22Rv1 (cell line): ENCODE measurements at regions not wholly inside any gene's neighbourhood (a gene's known extent, or its start where the extent isn't known, plus 50 kb on each side); places are given as distances from the start of the nearest gene placed in this dataset.

ENCODE experiments used
- H3K27ac ChIP-seq: fragments of 450-650 bp; 2 replicates; pipeline ENCODE4 v1.5.1; 2017
- CTCF ChIP-seq: fragments of 450-650 bp; IDR thresholded peaks from 2 replicates; pipeline ENCODE4 v1.5.1; 2017; ENCODE audit warnings: mild to moderate bottlenecking
- ZFX ChIP-seq: fragments of 450-650 bp; IDR thresholded peaks from 2 replicates; pipeline ENCODE4 v1.6.1; 2017; ENCODE audit warnings: antibody characterized with exemption, borderline replicate concordance

GRCh38 chr7:110371709-110372108, 719.2 kb upstream of the LRRN3 start:
- H3K27ac ChIP-seq = no peak overlapping the region
- TF ChIP-seq CTCF (no peak), ZFX (no peak)

GRCh38 chr7:110372685-110373084, 718.2 kb upstream of the LRRN3 start:
- no peak for TF ChIP-seq CTCF
- no peak for TF ChIP-seq ZFX
- no peak overlapping the region for H3K27ac ChIP-seq

GRCh38 chr7:110373416-110373815, 717.5 kb upstream of the LRRN3 start:
- H3K27ac ChIP-seq = no peak overlapping the region
- TF ChIP-seq ZFX (no peak), CTCF (no peak)

GRCh38 chr7:110373859-110374258, 717.1 kb upstream of the LRRN3 start:
- TF ChIP-seq CTCF = no peak
- no peak for TF ChIP-seq ZFX
- H3K27ac ChIP-seq = no peak overlapping the region

- TF ChIP-seq CTCF (no peak), ZFX (no peak)
- no peak overlapping the region for H3K27ac ChIP-seq
Measured at GRCh38 chr7:110375068-110375467, 715.9 kb upstream of the LRRN3 start.

- TF ChIP-seq CTCF (no peak), ZFX (no peak)
- H3K27ac ChIP-seq = no peak overlapping the region
Measured at GRCh38 chr7:110382736-110383135, 708.2 kb upstream of the LRRN3 start.

GRCh38 chr7:110386006-110386405, 704.9 kb upstream of the LRRN3 start:
- no peak overlapping the region for H3K27ac ChIP-seq
- TF ChIP-seq ZFX = no peak
- no peak for TF ChIP-seq CTCF
